ENCODE measurements at regions not wholly inside any gene's neighbourhood (a gene's known extent, or its start where the extent isn't known, plus 50 kb on each side); places are given as distances from the start of the nearest gene placed in this dataset.

GRCh38 chr6:84350397-84350796, 123.0 kb upstream of the CEP162 start:
- Histone ChIP-seq H3K9me2 (ENCODE audit: low read depth, low read length) (no peaks in the 10 kb centered on the region), H3F3A (ENCODE audit: insufficient read depth, low read length) (no peaks in the 10 kb centered on the region), H3K27ac (ENCODE audit: low read depth, low read length, poor library complexity, severe bottlenecking) (no peak overlapping the region), H3K4me3 (ENCODE audit: low read depth, low read length, poor library complexity, severe bottlenecking) (no peak overlapping the region), H3K79me2 (ENCODE audit: insufficient read depth, low read length) (no peaks in the 10 kb centered on the region), H3K4me1 (ENCODE audit: insufficient read depth, low read length, severe bottlenecking) (no peaks in the 10 kb centered on the region), H3K36me3 (ENCODE audit: insufficient read depth, low read length) (no peaks in the 10 kb centered on the region), H3K9ac (ENCODE audit: low read length) (no peak overlapping the region), H3K4me2 (ENCODE audit: low read length) (no peak overlapping the region), H2AFZ (ENCODE audit: low read length) (no peak overlapping the region), H3K9me3 (ENCODE audit: low read length) (no peaks in the 10 kb centered on the region), H3K27me3 (ENCODE audit: insufficient read depth, low read length) (no peaks in the 10 kb centered on the region), H4K20me1 (ENCODE audit: insufficient read depth, low read length) (no peaks in the 10 kb centered on the region)
- TF ChIP-seq EZH2 (IDR thresholded peaks at IDR 0.05; ENCODE audit: borderline replicate concordance, low read length) (no peak), CTCF (IDR thresholded peaks at IDR 0.05; ENCODE audit: low read length) (no peak)

- Histone ChIP-seq H2AFZ (ENCODE audit: low read length) (no peak overlapping the region), H4K20me1 (ENCODE audit: insufficient read depth, low read length) (no peaks in the 10 kb centered on the region), H3K9me2 (ENCODE audit: low read depth, low read length) (no peaks in the 10 kb centered on the region), H3K9me3 (ENCODE audit: low read length) (no peaks in the 10 kb centered on the region), H3K36me3 (ENCODE audit: insufficient read depth, low read length) (no peaks in the 10 kb centered on the region), H3K27me3 (ENCODE audit: insufficient read depth, low read length) (no peaks in the 10 kb centered on the region), H3K4me3 (ENCODE audit: low read depth, low read length, poor library complexity, severe bottlenecking) (no peak overlapping the region), H3K4me1 (ENCODE audit: insufficient read depth, low read length, severe bottlenecking) (no peaks in the 10 kb centered on the region), H3K27ac (ENCODE audit: low read depth, low read length, poor library complexity, severe bottlenecking) (no peak overlapping the region), H3K9ac (ENCODE audit: low read length) (no peak overlapping the region), H3K4me2 (ENCODE audit: low read length) (no peak overlapping the region), H3F3A (ENCODE audit: insufficient read depth, low read length) (no peaks in the 10 kb centered on the region), H3K79me2 (ENCODE audit: insufficient read depth, low read length) (no peaks in the 10 kb centered on the region)
- TF ChIP-seq EZH2 (IDR thresholded peaks at IDR 0.05; ENCODE audit: borderline replicate concordance, low read length) = no peak
- no peak for TF ChIP-seq CTCF (IDR thresholded peaks at IDR 0.05; ENCODE audit: low read length)
These were observed 122.1 kb upstream of the CEP162 start for GRCh38 chr6:84349542-84349941.

GRCh38 chr6:84348801-84349200, 121.4 kb upstream of the CEP162 start:
- H4K20me1 ChIP-seq (ENCODE audit: insufficient read depth, low read length) = no peaks in the 10 kb centered on the region
- no peaks in the 10 kb centered on the region for H3K27me3 ChIP-seq (ENCODE audit: insufficient read depth, low read length)
- no peaks in the 10 kb centered on the region for H3F3A ChIP-seq (ENCODE audit: insufficient read depth, low read length)
- no peaks in the 10 kb centered on the region for H3K36me3 ChIP-seq (ENCODE audit: insufficient read depth, low read length)
- no peaks in the 10 kb centered on the region for H3K9me2 ChIP-seq (ENCODE audit: low read depth, low read length)
- H3K27ac ChIP-seq (ENCODE audit: low read depth, low read length, poor library complexity, severe bottlenecking) = no peak overlapping the region
- no peak overlapping the region for H3K9ac ChIP-seq (ENCODE audit: low read length)
- H3K4me3 ChIP-seq (ENCODE audit: low read depth, low read length, poor library complexity, severe bottlenecking) = no peak overlapping the region
- TF ChIP-seq EZH2 (IDR thresholded peaks at IDR 0.05; ENCODE audit: borderline replicate concordance, low read length) (no peak), CTCF (IDR thresholded peaks at IDR 0.05; ENCODE audit: low read length) (no peak)
- H3K4me1 ChIP-seq (ENCODE audit: insufficient read depth, low read length, severe bottlenecking) = no peaks in the 10 kb centered on the region
- no peak overlapping the region for H3K4me2 ChIP-seq (ENCODE audit: low read length)
- H2AFZ ChIP-seq (ENCODE audit: low read length) = no peak overlapping the region
- no peaks in the 10 kb centered on the region for H3K9me3 ChIP-seq (ENCODE audit: low read length)
- no peaks in the 10 kb centered on the region for H3K79me2 ChIP-seq (ENCODE audit: insufficient read depth, low read length)
